Activated CD8-positive, alpha-beta memory T cell treated with anti-CD3 and anti-CD28 coated beads, Interleukin-2, amount 10 ng/mL, durations not matched to agents 7 days and 5 days (primary cell): ENCODE measurements at regions not wholly inside any gene's neighbourhood (a gene's known extent, or its start where the extent isn't known, plus 50 kb on each side); places are given as distances from the start of the nearest gene placed in this dataset.

ENCODE experiments used
- ATAC-seq: fragments of 150-1000 bp; cut with Tn5 transposase; one replicate; pipeline ENCODE4 v1.10.0; 2021; ENCODE audit warnings: moderate library complexity
- CTCF ChIA-PET: fragments of 350-600 bp; sonication (Branson Sonifier 250); formaldehyde crosslinking; loops from one replicate; lab custom pipeline; 2021; ENCODE audit warnings: antibody characterized with exemption; lab: Charles Lee
- DNase-seq: peaks from one replicate; pipeline ENCODE4 v3.0.0-alpha.2; 2020
- H3K27ac Mint-ChIP-seq: one replicate; pipeline ENCODE4 v1.8.0; 2021; ENCODE audit warnings: mild to moderate bottlenecking, mixed read lengths
- H3K27me3 Mint-ChIP-seq: one replicate; pipeline ENCODE4 v1.8.0; 2021; ENCODE audit warnings: mixed read lengths
- H3K36me3 Mint-ChIP-seq: one replicate; pipeline ENCODE4 v1.8.0; 2021; ENCODE audit warnings: mild to moderate bottlenecking, mixed read lengths
- H3K4me1 Mint-ChIP-seq: one replicate; pipeline ENCODE4 v1.8.0; 2021; ENCODE audit warnings: mixed read lengths
- H3K4me3 Mint-ChIP-seq: one replicate; pipeline ENCODE4 v1.8.0; 2021; ENCODE audit warnings: mild to moderate bottlenecking, moderate library complexity, mixed read lengths
- H3K9me3 Mint-ChIP-seq: one replicate; pipeline ENCODE4 v1.8.0; 2022; ENCODE audit warnings: low read depth, mixed read lengths

GRCh38 chr1:233512538-233512937 is 101.4 kb upstream of the KCNK1 start:
- Mint-ChIP-seq H3K27ac (no peak overlapping the region), H3K4me3 (no peak overlapping the region), H3K9me3 (no peaks in the 10 kb centered on the region), H3K27me3 (no peaks in the 10 kb centered on the region), H3K4me1 (no peaks in the 10 kb centered on the region), H3K36me3 (no peaks in the 10 kb centered on the region)
- ATAC-seq (no peak), DNase-seq (no peak)
- CTCF ChIA-PET: interaction anchor here (1.5 kb wide), 1 partner anchor 279 kb away, joined by 4 read pairs; no protein-coding TSS in a partner anchor

GRCh38 chr1:233513431-233513830 is 100.5 kb upstream of the KCNK1 start:
- no peak for ATAC-seq
- Mint-ChIP-seq H3K27ac (no peak overlapping the region), H3K27me3 (no peaks in the 10 kb centered on the region), H3K4me1 (peaks cover under 1% of the 10 kb centered on the region), H3K9me3 (no peaks in the 10 kb centered on the region), H3K36me3 (no peaks in the 10 kb centered on the region), H3K4me3 (no peak overlapping the region)
- CTCF ChIA-PET: interaction anchor here (1.5 kb wide), 1 partner anchor 278 kb away, joined by 4 read pairs; no protein-coding TSS in a partner anchor
- DNase-seq: no peak

- peaks cover 2% of the 10 kb centered on the region for H3K4me1 Mint-ChIP-seq
These were observed 98.9 kb upstream of the KCNK1 start for GRCh38 chr1:233514946-233515391.

GRCh38 chr1:233516732-233517131 is 97.2 kb upstream of the KCNK1 start:
- Mint-ChIP-seq H3K27ac (no peak overlapping the region), H3K4me3 (no peak overlapping the region), H3K27me3 (no peaks in the 10 kb centered on the region), H3K36me3 (no peaks in the 10 kb centered on the region), H3K4me1 (peaks cover 2% of the 10 kb centered on the region), H3K9me3 (no peaks in the 10 kb centered on the region)
- CTCF ChIA-PET: no interaction called here
- no peak for ATAC-seq
- DNase-seq: no peak

More at GRCh38 chr1:233514946-233515391, 98.9 kb upstream of the KCNK1 start:
- H3K9me3 Mint-ChIP-seq: no peaks in the 10 kb centered on the region
- no peaks in the 10 kb centered on the region for H3K36me3 Mint-ChIP-seq
- ATAC-seq (no peak), DNase-seq (no peak)
- H3K27ac Mint-ChIP-seq: no peak overlapping the region
- CTCF ChIA-PET: no interaction called here
- H3K27me3 Mint-ChIP-seq: no peaks in the 10 kb centered on the region
- no peak overlapping the region for H3K4me3 Mint-ChIP-seq

GRCh38 chr1:233518344-233518743 is 95.6 kb upstream of the KCNK1 start:
- Mint-ChIP-seq H3K4me1 (peaks cover 2% of the 10 kb centered on the region), H3K9me3 (no peaks in the 10 kb centered on the region), H3K4me3 (no peak overlapping the region), H3K27ac (no peak overlapping the region), H3K36me3 (no peaks in the 10 kb centered on the region), H3K27me3 (no peaks in the 10 kb centered on the region)
- CTCF ChIA-PET: interaction anchor here (0.6 to 1.4 kb wide), 3 partner anchors 272 to 837 kb away, joined by 3 read pairs; no protein-coding TSS in a partner anchor
- ATAC-seq (no peak), DNase-seq (no peak)

GRCh38 chr1:233520261-233521191 is 93.4 kb upstream of the KCNK1 start:
- Mint-ChIP-seq H3K27me3 (no peaks in the 10 kb centered on the region), H3K27ac (no peak overlapping the region), H3K9me3 (no peaks in the 10 kb centered on the region), H3K4me1 (peaks cover 2% of the 10 kb centered on the region), H3K36me3 (no peaks in the 10 kb centered on the region), H3K4me3 (no peak overlapping the region)
- ATAC-seq (no peak), DNase-seq (no peak)
- CTCF ChIA-PET: no interaction called here

GRCh38 chr1:233523047-233523446 is 90.9 kb upstream of the KCNK1 start:
- no peak for DNase-seq
- Mint-ChIP-seq H3K36me3 (no peaks in the 10 kb centered on the region), H3K9me3 (no peaks in the 10 kb centered on the region), H3K27ac (no peak overlapping the region), H3K4me1 (peaks cover 2% of the 10 kb centered on the region), H3K27me3 (no peaks in the 10 kb centered on the region), H3K4me3 (no peak overlapping the region)
- CTCF ChIA-PET: no interaction called here
- ATAC-seq: no peak

GRCh38 chr1:233527818-233528217 is 86.1 kb upstream of the KCNK1 start:
- no peak overlapping the region for H3K27ac Mint-ChIP-seq
- H3K27me3 Mint-ChIP-seq: no peaks in the 10 kb centered on the region
- no peak overlapping the region for H3K4me3 Mint-ChIP-seq
- CTCF ChIA-PET: no interaction called here
- no peaks in the 10 kb centered on the region for H3K36me3 Mint-ChIP-seq
- no peak for ATAC-seq
- DNase-seq: no peak
- no peaks in the 10 kb centered on the region for H3K4me1 Mint-ChIP-seq
- peaks cover 8% of the 10 kb centered on the region for H3K9me3 Mint-ChIP-seq

GRCh38 chr1:233530665-233531386 is 83.1 kb upstream of the KCNK1 start:
- H3K9me3 Mint-ChIP-seq: peaks cover 8% of the 10 kb centered on the region
- no peak overlapping the region for H3K27ac Mint-ChIP-seq
- CTCF ChIA-PET: no interaction called here
- DNase-seq: no peak
- H3K36me3 Mint-ChIP-seq: no peaks in the 10 kb centered on the region
- ATAC-seq: no peak
- H3K27me3 Mint-ChIP-seq: no peaks in the 10 kb centered on the region
- H3K4me3 Mint-ChIP-seq: no peak overlapping the region
- no peaks in the 10 kb centered on the region for H3K4me1 Mint-ChIP-seq

- no peak for DNase-seq
- CTCF ChIA-PET: no interaction called here
- no peak overlapping the region for H3K27ac Mint-ChIP-seq
- H3K27me3 Mint-ChIP-seq: peaks cover 14% of the 10 kb centered on the region
- no peak for ATAC-seq
- no peaks in the 10 kb centered on the region for H3K36me3 Mint-ChIP-seq
- H3K4me1 Mint-ChIP-seq: no peaks in the 10 kb centered on the region
- H3K4me3 Mint-ChIP-seq: no peak overlapping the region
- no peaks in the 10 kb centered on the region for H3K9me3 Mint-ChIP-seq
These were observed 73.1 kb upstream of the KCNK1 start for GRCh38 chr1:233540816-233541215.

GRCh38 chr1:233543338-233544255 is 70.3 kb upstream of the KCNK1 start:
- Mint-ChIP-seq H3K27me3 (peaks cover 19% of the 10 kb centered on the region), H3K36me3 (no peaks in the 10 kb centered on the region), H3K4me1 (no peaks in the 10 kb centered on the region), H3K4me3 (no peak overlapping the region), H3K27ac (no peak overlapping the region), H3K9me3 (no peaks in the 10 kb centered on the region)
- ATAC-seq (no peak), DNase-seq (no peak)
- CTCF ChIA-PET: no interaction called here

- CTCF ChIA-PET: no interaction called here
- Mint-ChIP-seq H3K4me3 (no peak overlapping the region), H3K9me3 (no peaks in the 10 kb centered on the region), H3K27me3 (peaks cover 25% of the 10 kb centered on the region), H3K27ac (no peak overlapping the region), H3K36me3 (no peaks in the 10 kb centered on the region), H3K4me1 (no peaks in the 10 kb centered on the region)
- DNase-seq (no peak), ATAC-seq (no peak)
These were observed 69.6 kb upstream of the KCNK1 start for GRCh38 chr1:233544304-233544703.

GRCh38 chr1:233547726-233548125 is 66.2 kb upstream of the KCNK1 start:
- no peaks in the 10 kb centered on the region for H3K36me3 Mint-ChIP-seq
- H3K4me3 Mint-ChIP-seq: no peak overlapping the region
- CTCF ChIA-PET: no interaction called here
- no peaks in the 10 kb centered on the region for H3K9me3 Mint-ChIP-seq
- ATAC-seq (no peak), DNase-seq (no peak)
- H3K27ac Mint-ChIP-seq: no peak overlapping the region
- no peaks in the 10 kb centered on the region for H3K4me1 Mint-ChIP-seq
- peaks cover 17% of the 10 kb centered on the region for H3K27me3 Mint-ChIP-seq
